ENCODE measurements at regions not wholly inside any gene's neighbourhood (a gene's known extent, or its start where the extent isn't known, plus 50 kb on each side); places are given as distances from the start of the nearest gene placed in this dataset.
"Not testable (repeated sequence)": the region's sequence is repeated elsewhere in the genome, so short reads cannot be mapped to it uniquely, and the experiment has no call there.

DNA sequence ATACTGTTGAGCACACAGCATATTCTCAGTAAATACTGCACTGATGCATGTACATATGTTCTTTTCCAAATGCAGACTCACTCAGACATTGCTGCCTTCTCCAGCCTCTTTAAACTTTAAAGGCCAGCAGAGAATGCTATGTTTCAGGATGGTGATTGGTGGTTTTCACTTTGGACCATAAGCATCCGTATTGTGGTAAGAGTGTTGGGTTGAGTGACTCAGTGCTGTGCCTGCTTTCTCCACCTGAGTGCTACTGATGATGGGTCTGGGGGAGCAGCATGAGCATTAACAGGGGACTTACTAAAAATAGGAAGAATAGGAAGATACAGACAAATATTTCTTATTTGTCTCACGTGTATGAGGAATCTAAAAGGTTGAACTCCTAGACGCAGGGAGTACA is 56.3 kb upstream of the ZNF92 start:
- no peak for DNase-seq (ENCODE audit: low read depth in 2 of 2)

- DNase-seq (ENCODE audit: low read depth in 2 of 2) = no peak
Measured at GRCh38 chr7:65310761-65311160, 62.9 kb upstream of the ZNF92 start.

DNA sequence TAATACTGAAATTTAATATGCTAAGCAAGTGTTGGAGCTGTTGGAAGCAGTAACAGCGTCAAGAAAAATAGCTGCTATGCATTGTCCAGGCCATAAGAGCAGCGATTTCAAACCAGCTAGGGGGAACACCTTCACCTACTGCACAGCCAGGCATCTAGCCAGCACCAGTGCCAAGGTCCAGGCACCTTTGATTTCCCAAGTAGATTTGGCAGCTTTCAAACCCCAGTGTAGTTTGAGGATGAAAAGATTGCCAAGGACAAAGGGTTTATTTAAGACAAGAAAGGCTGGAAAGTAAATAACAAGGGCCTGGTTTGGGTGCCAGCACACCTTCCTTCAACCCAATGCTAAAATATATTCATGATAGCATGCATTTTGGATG is 65.4 kb upstream of the ZNF92 start:
- DNase-seq (ENCODE audit: low read depth in 2 of 2) = no peak

DNA sequence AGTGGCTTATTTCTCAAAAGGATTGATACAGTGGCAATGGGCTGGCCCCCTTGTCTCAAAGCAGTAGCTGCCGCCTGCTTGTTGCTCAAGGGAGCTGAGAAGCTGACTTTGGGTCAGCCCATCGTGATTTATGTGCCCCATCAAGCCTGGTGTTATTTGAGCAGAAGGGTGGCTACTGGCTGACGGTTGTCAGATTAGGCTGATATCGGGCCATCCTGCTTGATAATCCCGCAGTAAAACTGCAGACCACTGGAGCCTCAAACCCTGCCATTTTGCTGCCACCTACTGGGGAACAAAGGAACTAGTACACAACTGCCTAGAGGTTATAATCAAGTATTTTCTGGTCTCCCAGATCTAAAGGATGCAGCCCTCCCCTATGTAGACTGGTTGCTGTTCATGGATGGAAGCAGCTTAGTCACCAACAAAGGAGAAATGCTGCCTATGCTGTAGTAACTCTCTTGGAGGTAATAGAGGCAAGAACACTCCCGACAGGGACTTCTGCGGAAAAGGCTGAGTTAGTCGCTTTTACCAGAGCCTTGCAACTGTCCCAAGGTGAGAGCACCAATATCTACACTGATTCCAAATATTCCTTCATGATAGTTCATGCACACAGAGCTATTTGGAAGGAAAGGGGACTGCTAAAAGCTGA is 65.9 kb upstream of the ZNF92 start:
- DNase-seq (ENCODE audit: low read depth in 2 of 2) = no peak

- DNase-seq (ENCODE audit: low read depth in 2 of 2) = no peak
Measured at GRCh38 chr7:65304175-65304574, 69.5 kb upstream of the ZNF92 start.

- DNase-seq (ENCODE audit: low read depth in 2 of 2) = no peak
Measured at GRCh38 chr7:65302883-65303282, 70.8 kb upstream of the ZNF92 start.

- no peak for DNase-seq (ENCODE audit: low read depth in 2 of 2)
Measured at GRCh38 chr7:65301007-65301406, 72.6 kb upstream of the ZNF92 start.

DNA sequence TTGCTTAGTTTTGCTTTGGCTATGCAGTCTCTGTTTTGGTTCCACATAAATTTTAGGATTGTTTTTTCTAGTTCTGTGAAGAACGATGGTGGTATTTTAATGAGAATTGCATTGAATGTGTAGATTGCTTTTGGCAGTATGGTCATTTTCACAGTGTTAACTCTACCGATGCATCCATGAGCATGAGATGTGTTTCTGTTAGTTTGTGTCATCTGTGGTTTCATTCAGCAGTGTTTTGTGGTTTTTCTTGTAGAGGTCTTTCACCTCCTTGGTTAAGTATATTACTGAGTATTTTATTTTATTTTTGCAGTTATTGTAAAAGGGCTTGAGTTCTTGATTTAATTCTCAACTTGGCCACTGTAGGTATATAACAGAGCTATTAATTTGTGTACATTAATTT is 78.2 kb upstream of the ZNF92 start:
- DNase-seq (ENCODE audit: low read depth in 2 of 2) = no peak

DNA sequence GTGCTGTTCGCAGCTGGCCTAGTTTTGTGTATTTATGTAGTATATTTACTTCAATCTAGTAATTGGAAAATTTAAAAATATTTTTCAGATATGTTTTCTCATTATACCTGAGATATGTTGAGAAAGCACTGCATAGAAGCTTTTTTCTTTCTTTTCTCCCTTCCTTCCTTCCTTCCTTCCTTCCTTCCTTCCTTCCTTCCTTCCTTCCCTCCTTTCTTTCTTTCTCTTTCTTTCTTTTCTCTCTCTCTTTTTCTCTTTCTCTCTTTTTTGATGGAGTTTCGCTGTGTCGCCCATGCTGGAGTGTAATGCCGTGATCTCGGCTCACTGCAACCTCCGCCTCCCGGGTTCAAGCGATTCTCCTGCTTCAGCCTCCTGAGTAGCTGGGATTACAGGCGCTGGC is 83.3 kb upstream of the ZNF92 start:
- not testable (repeated sequence) for DNase-seq (ENCODE audit: low read depth in 2 of 2)

GRCh38 chr7:65287023-65287422 is 86.6 kb upstream of the ZNF92 start:
- DNase-seq (ENCODE audit: low read depth in 2 of 2) = no peak

- no peak for DNase-seq (ENCODE audit: low read depth in 2 of 2)
Measured at GRCh38 chr7:65285906-65286864, 87.5 kb upstream of the ZNF92 start.

DNA sequence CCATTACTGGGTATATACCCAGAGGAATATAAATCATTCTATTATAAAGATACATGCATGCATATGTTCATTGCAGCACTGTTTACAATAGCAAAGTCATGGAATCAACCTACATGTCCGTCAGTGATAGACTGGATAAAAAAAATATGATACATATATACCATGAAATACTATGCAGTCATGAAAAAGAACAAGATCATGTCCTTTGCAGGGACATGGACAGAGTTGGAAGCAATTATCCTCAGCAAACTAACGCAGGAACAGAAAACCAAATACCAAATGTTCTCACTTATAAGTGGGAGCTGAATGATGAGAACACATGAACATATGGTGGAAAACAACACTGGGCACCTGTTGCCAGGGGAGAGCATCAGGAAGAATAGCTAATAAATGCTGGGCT is 88.4 kb upstream of the ZNF92 start:
- DNase-seq (ENCODE audit: low read depth in 2 of 2) = not testable (repeated sequence)

GRCh38 chr7:65279795-65280194 is 93.9 kb upstream of the ZNF92 start:
- DNase-seq (ENCODE audit: low read depth in 2 of 2) = no peak

- no peak for DNase-seq (ENCODE audit: low read depth in 2 of 2)
Measured at GRCh38 chr7:65276822-65277221, 96.8 kb upstream of the ZNF92 start.

- DNase-seq (ENCODE audit: low read depth in 2 of 2) = not testable (repeated sequence)
Measured at GRCh38 chr7:65271502-65271901, 102.2 kb upstream of the ZNF92 start.

GRCh38 chr7:65269150-65269856 is 104.4 kb upstream of the ZNF92 start:
- no peak for DNase-seq (ENCODE audit: low read depth in 2 of 2)

- DNase-seq (ENCODE audit: low read depth in 2 of 2) = no peak
Measured at GRCh38 chr7:65268782-65269149, 104.9 kb upstream of the ZNF92 start.

DNA sequence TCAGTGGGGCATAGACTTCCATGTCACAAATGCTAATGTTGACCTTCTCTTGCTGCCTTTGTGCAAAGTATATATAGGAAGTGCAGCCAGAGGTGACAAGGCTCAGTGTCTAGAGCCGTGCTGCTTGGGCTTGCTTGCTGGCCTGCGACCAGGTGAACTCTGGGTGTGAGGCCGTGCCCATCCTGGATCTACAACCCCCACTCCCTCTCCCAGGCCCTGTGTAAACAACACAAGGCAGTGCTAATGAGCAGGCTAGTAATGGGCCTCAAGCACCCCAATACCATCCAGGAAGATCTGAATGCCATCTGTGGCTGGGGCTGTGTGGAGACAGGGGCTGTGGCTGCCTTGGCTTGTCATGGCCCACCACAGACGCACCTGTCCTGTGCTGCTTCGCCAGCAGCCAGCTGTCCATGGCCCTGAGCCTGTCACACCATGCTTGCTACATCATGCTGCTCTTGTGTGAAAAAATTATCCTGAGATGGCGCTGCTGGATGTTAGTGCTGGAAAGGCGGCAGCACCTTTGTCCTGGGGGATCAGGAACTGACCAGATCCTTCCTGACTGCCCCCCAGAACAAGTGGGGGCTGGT is 107.6 kb upstream of the ZNF92 start:
- DNase-seq (ENCODE audit: low read depth in 2 of 2) = no peak

DNA sequence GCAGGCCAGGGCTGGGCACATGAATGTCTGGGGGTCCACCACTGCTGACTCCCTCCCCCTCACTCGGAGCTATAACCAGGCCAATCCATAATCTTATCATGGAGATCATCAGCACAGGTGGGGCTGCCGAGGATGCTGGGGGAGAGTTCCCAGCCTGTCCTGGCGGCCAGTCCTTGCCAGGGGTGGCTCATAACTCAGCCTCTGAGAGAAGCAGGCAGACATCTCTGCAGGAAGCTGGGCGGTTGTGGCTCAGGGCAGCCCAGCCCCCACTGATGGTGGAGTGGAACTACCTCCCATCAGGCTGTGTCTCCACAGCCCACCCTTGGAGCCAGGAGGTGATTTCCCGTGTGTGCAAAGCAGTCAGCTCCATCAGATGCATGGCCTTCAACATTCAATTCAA is 109.4 kb upstream of the ZNF92 start:
- no peak for DNase-seq (ENCODE audit: low read depth in 2 of 2)

DNA sequence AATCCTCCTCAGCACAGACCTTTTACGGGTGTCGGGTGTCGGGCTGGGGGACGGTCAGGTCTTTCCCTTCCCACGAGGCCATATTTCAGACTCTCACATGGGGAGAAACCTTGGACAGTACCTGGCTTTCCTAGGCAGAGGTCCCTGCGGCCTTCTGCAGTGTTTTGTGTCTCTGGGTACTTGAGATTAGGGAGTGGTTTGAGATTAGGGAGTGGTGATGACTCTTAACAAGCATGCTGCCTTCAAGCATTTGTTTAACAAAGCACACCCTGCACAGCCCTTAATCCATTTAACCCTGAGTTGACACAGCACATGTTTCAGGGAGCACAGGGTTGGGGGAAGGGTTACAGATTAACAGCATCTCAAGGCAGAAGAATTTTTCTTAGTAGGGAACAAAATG is 113.0 kb upstream of the ZNF92 start:
- DNase-seq (ENCODE audit: low read depth in 2 of 2) = not testable (repeated sequence)

GRCh38 chr7:65259864-65260525 is 113.7 kb upstream of the ZNF92 start:
- DNase-seq (ENCODE audit: low read depth in 2 of 2) = not testable (repeated sequence)

- no peak for DNase-seq (ENCODE audit: low read depth in 2 of 2)
Measured at GRCh38 chr7:65254061-65254460, 119.6 kb upstream of the ZNF92 start.
